ENCODE measurements at regions not wholly inside any gene's neighbourhood (a gene's known extent, or its start where the extent isn't known, plus 50 kb on each side); places are given as distances from the start of the nearest gene placed in this dataset.

DNA sequence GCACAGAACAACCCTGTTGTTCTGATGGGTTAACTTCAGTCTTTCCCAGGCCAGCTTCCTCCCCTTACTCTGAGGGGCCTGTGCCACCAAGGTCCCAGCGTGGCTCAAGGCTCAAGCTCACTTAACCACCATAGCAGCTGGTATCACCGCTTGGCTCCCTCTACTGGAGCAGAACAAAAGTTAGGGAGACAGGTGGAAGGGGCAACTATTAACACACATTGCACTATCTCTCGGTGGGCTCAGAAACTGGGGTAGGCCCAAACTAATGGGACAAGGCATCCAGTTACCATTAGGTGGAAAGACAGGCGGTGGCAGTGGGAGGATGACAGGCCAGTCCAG is 88.7 kb upstream of the ATL2 start (continued):
- TF ChIP-seq, protein P1, sequence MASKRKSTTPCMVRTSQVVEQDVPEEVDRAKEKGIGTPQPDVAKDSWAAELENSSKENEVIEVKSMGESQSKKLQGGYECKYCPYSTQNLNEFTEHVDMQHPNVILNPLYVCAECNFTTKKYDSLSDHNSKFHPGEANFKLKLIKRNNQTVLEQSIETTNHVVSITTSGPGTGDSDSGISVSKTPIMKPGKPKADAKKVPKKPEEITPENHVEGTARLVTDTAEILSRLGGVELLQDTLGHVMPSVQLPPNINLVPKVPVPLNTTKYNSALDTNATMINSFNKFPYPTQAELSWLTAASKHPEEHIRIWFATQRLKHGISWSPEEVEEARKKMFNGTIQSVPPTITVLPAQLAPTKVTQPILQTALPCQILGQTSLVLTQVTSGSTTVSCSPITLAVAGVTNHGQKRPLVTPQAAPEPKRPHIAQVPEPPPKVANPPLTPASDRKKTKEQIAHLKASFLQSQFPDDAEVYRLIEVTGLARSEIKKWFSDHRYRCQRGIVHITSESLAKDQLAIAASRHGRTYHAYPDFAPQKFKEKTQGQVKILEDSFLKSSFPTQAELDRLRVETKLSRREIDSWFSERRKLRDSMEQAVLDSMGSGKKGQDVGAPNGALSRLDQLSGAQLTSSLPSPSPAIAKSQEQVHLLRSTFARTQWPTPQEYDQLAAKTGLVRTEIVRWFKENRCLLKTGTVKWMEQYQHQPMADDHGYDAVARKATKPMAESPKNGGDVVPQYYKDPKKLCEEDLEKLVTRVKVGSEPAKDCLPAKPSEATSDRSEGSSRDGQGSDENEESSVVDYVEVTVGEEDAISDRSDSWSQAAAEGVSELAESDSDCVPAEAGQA (IDR thresholded peaks at IDR 0.05; ENCODE audit: low read depth), result no peak
- TF ChIP-seq, protein P1 (CRISPR knock-in tag; IDR thresholded peaks at IDR 0.05; ENCODE audit: borderline replicate concordance), result no peak
- TF ChIP-seq, protein P2, sequence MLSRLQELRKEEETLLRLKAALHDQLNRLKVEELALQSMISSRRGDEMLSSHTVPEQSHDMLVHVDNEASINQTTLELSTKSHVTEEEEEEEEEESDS (CRISPR knock-in tag; IDR thresholded peaks at IDR 0.05; ENCODE audit: borderline replicate concordance), result no peak
- no peak for TF ChIP-seq RBM22 (optimal IDR thresholded peaks at IDR 0.05; ENCODE audit: low read length)
- TF ChIP-seq, protein P3, sequence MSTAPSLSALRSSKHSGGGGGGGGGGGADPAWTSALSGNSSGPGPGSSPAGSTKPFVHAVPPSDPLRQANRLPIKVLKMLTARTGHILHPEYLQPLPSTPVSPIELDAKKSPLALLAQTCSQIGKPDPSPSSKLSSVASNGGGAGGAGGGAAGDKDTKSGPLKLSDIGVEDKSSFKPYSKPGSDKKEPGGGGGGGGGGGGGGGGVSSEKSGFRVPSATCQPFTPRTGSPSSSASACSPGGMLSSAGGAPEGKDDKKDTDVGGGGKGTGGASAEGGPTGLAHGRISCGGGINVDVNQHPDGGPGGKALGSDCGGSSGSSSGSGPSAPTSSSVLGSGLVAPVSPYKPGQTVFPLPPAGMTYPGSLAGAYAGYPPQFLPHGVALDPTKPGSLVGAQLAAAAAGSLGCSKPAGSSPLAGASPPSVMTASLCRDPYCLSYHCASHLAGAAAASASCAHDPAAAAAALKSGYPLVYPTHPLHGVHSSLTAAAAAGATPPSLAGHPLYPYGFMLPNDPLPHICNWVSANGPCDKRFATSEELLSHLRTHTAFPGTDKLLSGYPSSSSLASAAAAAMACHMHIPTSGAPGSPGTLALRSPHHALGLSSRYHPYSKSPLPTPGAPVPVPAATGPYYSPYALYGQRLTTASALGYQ (CRISPR knock-in tag; IDR thresholded peaks at IDR 0.05), result no peak
- TF ChIP-seq ZNF451 (CRISPR knock-in tag; IDR thresholded peaks at IDR 0.05), result no peak
- no peak for TF ChIP-seq ZNF20 (CRISPR knock-in tag; IDR thresholded peaks at IDR 0.05)
- TF ChIP-seq, protein P4, sequence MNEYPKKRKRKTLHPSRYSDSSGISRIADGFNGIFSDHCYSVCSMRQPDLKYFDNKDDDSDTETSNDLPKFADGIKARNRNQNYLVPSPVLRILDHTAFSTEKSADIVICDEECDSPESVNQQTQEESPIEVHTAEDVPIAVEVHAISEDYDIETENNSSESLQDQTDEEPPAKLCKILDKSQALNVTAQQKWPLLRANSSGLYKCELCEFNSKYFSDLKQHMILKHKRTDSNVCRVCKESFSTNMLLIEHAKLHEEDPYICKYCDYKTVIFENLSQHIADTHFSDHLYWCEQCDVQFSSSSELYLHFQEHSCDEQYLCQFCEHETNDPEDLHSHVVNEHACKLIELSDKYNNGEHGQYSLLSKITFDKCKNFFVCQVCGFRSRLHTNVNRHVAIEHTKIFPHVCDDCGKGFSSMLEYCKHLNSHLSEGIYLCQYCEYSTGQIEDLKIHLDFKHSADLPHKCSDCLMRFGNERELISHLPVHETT (CRISPR knock-in tag; conservative IDR thresholded peaks at IDR 0.05), result no peak
- no peak for TF ChIP-seq RORA (CRISPR knock-in tag; IDR thresholded peaks at IDR 0.05)
- TF ChIP-seq ZFP62 (CRISPR knock-in tag; IDR thresholded peaks at IDR 0.05), result no peak
- no peak for TF ChIP-seq TOPORS (CRISPR knock-in tag; IDR thresholded peaks at IDR 0.05)
- TF ChIP-seq, protein P5, sequence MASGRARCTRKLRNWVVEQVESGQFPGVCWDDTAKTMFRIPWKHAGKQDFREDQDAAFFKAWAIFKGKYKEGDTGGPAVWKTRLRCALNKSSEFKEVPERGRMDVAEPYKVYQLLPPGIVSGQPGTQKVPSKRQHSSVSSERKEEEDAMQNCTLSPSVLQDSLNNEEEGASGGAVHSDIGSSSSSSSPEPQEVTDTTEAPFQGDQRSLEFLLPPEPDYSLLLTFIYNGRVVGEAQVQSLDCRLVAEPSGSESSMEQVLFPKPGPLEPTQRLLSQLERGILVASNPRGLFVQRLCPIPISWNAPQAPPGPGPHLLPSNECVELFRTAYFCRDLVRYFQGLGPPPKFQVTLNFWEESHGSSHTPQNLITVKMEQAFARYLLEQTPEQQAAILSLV (CRISPR knock-in tag; IDR thresholded peaks at IDR 0.05; ENCODE audit: borderline replicate concordance), result no peak
- no peak for TF ChIP-seq ZSCAN9 (CRISPR knock-in tag; IDR thresholded peaks at IDR 0.05; ENCODE audit: borderline replicate concordance)
- TF ChIP-seq SAP130 (CRISPR knock-in tag; IDR thresholded peaks at IDR 0.05; ENCODE audit: low read depth), result no peak
- no peak for TF ChIP-seq GABPB1 (CRISPR knock-in tag; IDR thresholded peaks at IDR 0.05)
- TF ChIP-seq FOXM1 (CRISPR knock-in tag; IDR thresholded peaks at IDR 0.05), result no peak
- no peak for TF ChIP-seq ZNF441 (CRISPR knock-in tag; IDR thresholded peaks at IDR 0.05; ENCODE audit: borderline replicate concordance)
- TF ChIP-seq GATAD2A (CRISPR knock-in tag; IDR thresholded peaks at IDR 0.05), result peak; percentile 53; the same call in 1 of the 2 replicates
- TF ChIP-seq JUNB (CRISPR knock-in tag; IDR thresholded peaks at IDR 0.05; ENCODE audit: borderline replicate concordance), result no peak
- TF ChIP-seq ZSCAN21 (CRISPR knock-in tag; IDR thresholded peaks at IDR 0.05; ENCODE audit: borderline replicate concordance), result 0 out of 2 replicates have a peak, but pooled peaks have one; percentile 53
- no peak for TF ChIP-seq HOXD1 (CRISPR knock-in tag; IDR thresholded peaks at IDR 0.05)
- TF ChIP-seq GZF1 (CRISPR knock-in tag; IDR thresholded peaks at IDR 0.05), result no peak
- no peak for TF ChIP-seq ZNF790 (CRISPR knock-in tag; IDR thresholded peaks at IDR 0.05; ENCODE audit: borderline replicate concordance)
